ENCODE measurements at regions not wholly inside any gene's neighbourhood (a gene's known extent, or its start where the extent isn't known, plus 50 kb on each side); places are given as distances from the start of the nearest gene placed in this dataset.

GRCh38 chr5:17103461-17103860 is 114.0 kb upstream of the BASP1 start (continued):
- no peak for TF ChIP-seq ZBTB33 (IDR thresholded peaks at IDR 0.05; ENCODE audit: extremely low read depth, insufficient replicate concordance, low read length)
- TF ChIP-seq REST (IDR thresholded peaks at IDR 0.05; ENCODE audit: low read depth) = no peak
- TF ChIP-seq RAD21 (IDR thresholded peaks at IDR 0.05; ENCODE audit: low read depth) = no peak

- Histone ChIP-seq H3K27ac (ENCODE audit: low read depth, low read length) (no peak overlapping the region), H3K4me3 (replicated peaks in 1 of 2; ENCODE audit: low read depth in 1 of 2, low read length in 2 of 2) (no peak overlapping the region), H2AFZ (ENCODE audit: low read depth, low read length, poor library complexity, severe bottlenecking) (no peak overlapping the region), H3K79me2 (ENCODE audit: insufficient read depth, low read length) (no peaks in the 10 kb centered on the region), H3K36me3 (ENCODE audit: control insufficient read depth in 1 of 2, insufficient read depth in 2 of 2, low read length in 2 of 2) (no peaks in the 10 kb centered on the region), H3K9me2 (ENCODE audit: insufficient read depth) (no peaks in the 10 kb centered on the region), H3K4me1 (ENCODE audit: control insufficient read depth in 1 of 2, insufficient read depth in 2 of 2, low read length in 2 of 2) (no peaks in the 10 kb centered on the region), H3K9me3 (ENCODE audit: control insufficient read depth in 1 of 2, insufficient read depth in 1 of 2, low read depth in 1 of 2, low read length in 2 of 2) (no peaks in the 10 kb centered on the region), H4K20me1 (ENCODE audit: insufficient read depth) (no peaks in the 10 kb centered on the region), H3K9ac (ENCODE audit: low read length) (no peak overlapping the region), H3K4me2 (ENCODE audit: low read length) (no peak overlapping the region), H3K27me3 (ENCODE audit: insufficient read depth, low read length) (no peaks in the 10 kb centered on the region)
- ChIA-PET CTCF (no interaction called here), POLR2A (no interaction called here), RAD21 (ENCODE audit: low non-redundant PET in 1 of 2, low total read pairs in 2 of 2, uncharacterized antibody in 2 of 2, unreplicated experiment in 2 of 2) (no interaction called here)
- intact Hi-C loops (cut with micrococcal nuclease) = no loop called here
- no TSS peak for BruUV-seq (replicated peaks)
- ATAC-seq (no peak), DNase-seq (ENCODE audit: low read depth, low spot score) (no peak)
- TF ChIP-seq ELF1 (IDR thresholded peaks at IDR 0.05; ENCODE audit: borderline replicate concordance, low read depth) (no peak), ZFX (IDR thresholded peaks at IDR 0.05) (no peak), CEBPB (IDR thresholded peaks at IDR 0.05; ENCODE audit: low read depth) (no peak), SRF (IDR thresholded peaks at IDR 0.05; ENCODE audit: low read depth) (no peak), ZNF274 (IDR thresholded peaks at IDR 0.05; ENCODE audit: low read depth, low read length) (no peak), ATF3 (IDR thresholded peaks at IDR 0.05) (no peak), YY1 (IDR thresholded peaks at IDR 0.05; ENCODE audit: extremely low read depth, insufficient replicate concordance, low read depth, low read length) (no peak), CTCF (IDR thresholded peaks at IDR 0.05 in 2 of 3, conservative IDR thresholded peaks at IDR 0.05 in 1 of 3; ENCODE audit: borderline replicate concordance in 1 of 3, insufficient read depth in 1 of 3, low read depth in 2 of 3, low read length in 2 of 3) (no peak), TCF7L2 (IDR thresholded peaks at IDR 0.05; ENCODE audit: borderline replicate concordance, extremely low read depth, insufficient read depth, insufficient read length) (no peak), ZBTB33 (IDR thresholded peaks at IDR 0.05; ENCODE audit: extremely low read depth, insufficient replicate concordance, low read length) (no peak), EGR1 (IDR thresholded peaks at IDR 0.05; ENCODE audit: low read depth) (no peak), EZH2 (IDR thresholded peaks at IDR 0.05) (no peak)
These were observed 111.5 kb upstream of the BASP1 start for GRCh38 chr5:17105744-17106418.
